SK-N-SH treated with all-trans-retinoic acid at 6 μM for 48 hours (cell line): ENCODE measurements at regions not wholly inside any gene's neighbourhood (a gene's known extent, or its start where the extent isn't known, plus 50 kb on each side); places are given as distances from the start of the nearest gene placed in this dataset.

Source experiments
- CREB5 ChIP-seq: fragments of 250-450 bp; sonication (Bioruptor Pico); IDR thresholded peaks from 2 replicates; pipeline ENCODE4 v1.5.1; 2020; ENCODE audit warnings: low read depth, mild to moderate bottlenecking, moderate library complexity
- PATZ1 ChIP-seq: fragments of 250-450 bp; sonication (Bioruptor Pico); IDR thresholded peaks from 2 replicates; pipeline ENCODE4 v1.8.0; 2020; ENCODE audit warnings: mild to moderate bottlenecking, moderate library complexity, borderline replicate concordance
- ZFP3 ChIP-seq: fragments of 250-450 bp; sonication (Bioruptor Pico); IDR thresholded peaks from 2 replicates; pipeline ENCODE4 v1.5.0; 2020; ENCODE audit warnings: mild to moderate bottlenecking, moderate library complexity
- ZFP30 ChIP-seq: fragments of 450-650 bp; formaldehyde crosslinking; IDR thresholded peaks from 2 replicates; pipeline ENCODE4 v1.5.0; 2022; ENCODE audit warnings: mild to moderate bottlenecking, moderate library complexity
- ZNF70 ChIP-seq: fragments of 450-650 bp; formaldehyde crosslinking; IDR thresholded peaks from 2 replicates; pipeline ENCODE4 v1.5.0; 2020; ENCODE audit warnings: mild to moderate bottlenecking, moderate library complexity
- ZNF8 ChIP-seq: fragments of 450-650 bp; formaldehyde crosslinking; IDR thresholded peaks from 2 replicates; pipeline ENCODE4 v1.5.0; 2020; ENCODE audit warnings: mild to moderate bottlenecking, moderate library complexity

GRCh38 chr3:65284961-65285360 lies 597.2 kb upstream of the ADAMTS9 start:
- TF ChIP-seq ZFP3 (no peak), PATZ1 (no peak), ZFP30 (no peak), ZNF70 (no peak), CREB5 (CRISPR knock-in tag) (no peak), ZNF8 (CRISPR knock-in tag) (no peak)
